Mesenchymal stem cell (in vitro differentiated cells and primary cell): ENCODE measurements at regions not wholly inside any gene's neighbourhood (a gene's known extent, or its start where the extent isn't known, plus 50 kb on each side); places are given as distances from the start of the nearest gene placed in this dataset.

Source experiments
- DNase-seq: peaks from one replicate; pipeline ENCODE4 v3.0.0-alpha.2; 2013
- H2AFZ ChIP-seq: one replicate; pipeline ENCODE4 v1.6.1; 2013; ENCODE audit warnings: low read depth, mild to moderate bottlenecking, control low read depth, inconsistent platforms, low read length, moderate library complexity
- H2AK5ac ChIP-seq: 2 replicates; pipeline ENCODE4 v1.6.1; 2013; ENCODE audit warnings: low read length, moderate library complexity, mild to moderate bottlenecking, inconsistent platforms; ENCODE audit not compliant: severe bottlenecking
- H2BK120ac ChIP-seq: one replicate; pipeline ENCODE4 v1.6.1; 2013; ENCODE audit warnings: low read depth, mild to moderate bottlenecking, inconsistent platforms, low read length, moderate library complexity
- H2BK12ac ChIP-seq, 2 experiments: one replicate each; pipeline ENCODE4 v1.6.1; 2013; ENCODE audit warnings: inconsistent platforms in 2 of 2, low read length in 2 of 2, mild to moderate bottlenecking in 2 of 2, moderate library complexity in 2 of 2, control low read depth in 1 of 2
- H2BK15ac ChIP-seq: one replicate; pipeline ENCODE4 v1.6.1; 2013; ENCODE audit warnings: mild to moderate bottlenecking, low read depth, inconsistent platforms; ENCODE audit not compliant: poor library complexity, severe bottlenecking
- H2BK5ac ChIP-seq: 2 replicates; pipeline ENCODE4 v1.6.1; 2013; ENCODE audit warnings: low read depth, mild to moderate bottlenecking, low read length, control low read depth, inconsistent platforms; ENCODE audit not compliant: poor library complexity, severe bottlenecking
- H3K14ac ChIP-seq, 2 experiments: one replicate each; pipeline ENCODE4 v1.6.1; 2013; ENCODE audit warnings: inconsistent platforms in 2 of 2, low read length in 2 of 2, control low read depth in 1 of 2, mild to moderate bottlenecking in 1 of 2, moderate library complexity in 1 of 2
- H3K18ac ChIP-seq, 2 experiments: one replicate each; pipeline ENCODE4 v1.6.1; 2013; ENCODE audit warnings: inconsistent platforms in 2 of 2, low read length in 2 of 2, control low read depth in 1 of 2, low read depth in 1 of 2, mild to moderate bottlenecking in 1 of 2
- H3K23ac ChIP-seq, 2 experiments: one replicate each; pipeline ENCODE4 v1.6.1; 2013; ENCODE audit warnings: inconsistent platforms in 2 of 2, low read length in 2 of 2, mild to moderate bottlenecking in 2 of 2, moderate library complexity in 2 of 2, control low read depth in 1 of 2
- H3K27ac ChIP-seq: 2 replicates; pipeline ENCODE4 v1.5.1; 2013; ENCODE audit warnings: mild to moderate bottlenecking, moderate library complexity, low read length, control low read depth, inconsistent platforms; ENCODE audit not compliant: poor library complexity, severe bottlenecking
- H3K27me3 ChIP-seq, 2 experiments: 2 replicates each; pipeline versions ENCODE4 v1.6.1 to v1.7.0; 2013; ENCODE audit warnings: low read length in 2 of 2, mild to moderate bottlenecking in 2 of 2, moderate library complexity in 2 of 2, control low read depth in 1 of 2, inconsistent platforms in 1 of 2; ENCODE audit not compliant: control insufficient read depth in 1 of 2, insufficient read depth in 1 of 2
- H3K36me3 ChIP-seq, 2 experiments: 2 replicates each; pipeline versions ENCODE4 v1.6.1 to v1.7.0; 2013; ENCODE audit warnings: low read length in 2 of 2, control low read depth in 1 of 2, inconsistent platforms in 1 of 2, low read depth in 1 of 2, mild to moderate bottlenecking in 1 of 2; ENCODE audit not compliant: insufficient read depth in 2 of 2, control insufficient read depth in 1 of 2
- H3K4ac ChIP-seq, 2 experiments: one replicate each; pipeline ENCODE4 v1.6.1; 2013; ENCODE audit warnings: inconsistent platforms in 2 of 2, low read length in 2 of 2, mild to moderate bottlenecking in 2 of 2, moderate library complexity in 2 of 2, control low read depth in 1 of 2, low read depth in 1 of 2
- H3K4me1 ChIP-seq: 2 replicates; pipeline ENCODE4 v1.6.1; 2013; ENCODE audit warnings: low read depth, low read length, control low read depth; ENCODE audit not compliant: control insufficient read depth, insufficient read depth
- H3K4me2 ChIP-seq: 2 replicates; pipeline ENCODE4 v1.6.1; 2013; ENCODE audit warnings: low read length, mild to moderate bottlenecking, inconsistent platforms; ENCODE audit not compliant: poor library complexity, severe bottlenecking
- H3K4me3 ChIP-seq, 2 experiments: 2 replicates each; pipeline versions ENCODE4 v1.5.1 to v1.7.0; 2013; ENCODE audit warnings: low read length in 2 of 2, mild to moderate bottlenecking in 2 of 2, control low read depth in 1 of 2, low read depth in 1 of 2; ENCODE audit not compliant: insufficient read depth in 1 of 2
- H3K79me1 ChIP-seq: replicated peaks from 2 replicates; pipeline ENCODE4 v1.6.1; 2013; ENCODE audit warnings: mild to moderate bottlenecking, control low read depth, low read length, inconsistent platforms; ENCODE audit not compliant: poor library complexity, severe bottlenecking
- H3K9ac ChIP-seq: 2 replicates; pipeline ENCODE4 v1.7.0; 2013; ENCODE audit warnings: mild to moderate bottlenecking, low read length, moderate library complexity
- H3K9me3 ChIP-seq: 2 replicates; pipeline ENCODE4 v1.7.0; 2013; ENCODE audit warnings: mild to moderate bottlenecking, low read length; ENCODE audit not compliant: control insufficient read depth
- H4K8ac ChIP-seq: one replicate; pipeline ENCODE4 v1.6.1; 2013; ENCODE audit warnings: inconsistent platforms, mild to moderate bottlenecking, low read length, moderate library complexity
- H4K91ac ChIP-seq: one replicate; pipeline ENCODE4 v1.6.1; 2013; ENCODE audit warnings: mild to moderate bottlenecking, low read length, inconsistent platforms
- WGBS: methylation state at CpG from one replicate; pipeline ENCODE4 v1.1.7; 2013; ENCODE audit warnings: mixed read lengths; 5-methylcytosine and 5-hydroxymethylcytosine counted together

DNA sequence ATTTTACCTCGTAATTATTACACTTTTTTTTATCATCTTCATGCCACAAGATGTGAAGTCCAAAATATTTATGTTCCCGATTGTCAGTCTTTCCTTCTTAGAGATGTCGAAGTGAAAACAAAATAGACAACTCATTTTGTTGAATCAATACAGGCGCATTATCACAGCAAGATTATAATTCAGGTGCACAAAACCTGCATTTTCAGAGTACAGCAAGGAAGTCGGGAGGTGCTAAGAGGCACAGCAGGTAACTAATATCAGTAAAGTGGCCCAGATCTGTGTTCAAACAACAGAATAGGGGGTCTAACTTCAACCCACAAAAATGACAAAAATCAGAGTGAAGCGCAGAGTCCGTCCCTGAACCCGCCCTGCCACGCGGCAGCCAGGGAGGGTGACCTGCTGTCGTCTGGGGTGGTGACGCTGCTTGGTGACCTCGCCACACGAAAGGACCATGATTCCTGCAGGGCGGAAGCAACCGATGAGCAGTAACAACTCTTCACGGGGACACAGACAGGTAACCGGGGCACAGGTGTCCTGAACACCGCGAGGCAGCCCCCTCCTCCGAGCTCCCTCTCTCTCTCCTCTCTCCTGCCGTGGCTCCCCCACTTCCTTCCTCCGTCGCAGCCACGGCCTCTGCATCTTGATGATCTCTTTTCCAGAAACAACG is 50.9 kb upstream of the SPACA7 start:
- Histone ChIP-seq H3K9me3 (no peaks in the 10 kb centered on the region), H3K4me1 (peaks cover 5% of the 10 kb centered on the region), H3K27me3 (no peaks in the 10 kb centered on the region), H2AFZ (no peak overlapping the region), H3K36me3 (no peaks in the 10 kb centered on the region), H3K14ac (no peak overlapping the region), H2BK5ac (no peak overlapping the region), H2AK5ac (no peak overlapping the region), H3K79me1 (no peaks in the 10 kb centered on the region), H3K27ac (no peak overlapping the region), H3K4me2 (no peak overlapping the region), H2BK15ac (no peak overlapping the region), H3K23ac (no peak overlapping the region), H3K4me3 (no peak overlapping the region), H3K4ac (no peak overlapping the region), H4K8ac (no peak overlapping the region), H3K18ac (no peak overlapping the region), H4K91ac (no peak overlapping the region), H2BK120ac (no peak overlapping the region), H3K9ac (no peak overlapping the region), H2BK12ac (no peak overlapping the region)
- WGBS: 79% methylated on average over 26 of the region's 26 CpGs
- DNase-seq: no peak

DNA sequence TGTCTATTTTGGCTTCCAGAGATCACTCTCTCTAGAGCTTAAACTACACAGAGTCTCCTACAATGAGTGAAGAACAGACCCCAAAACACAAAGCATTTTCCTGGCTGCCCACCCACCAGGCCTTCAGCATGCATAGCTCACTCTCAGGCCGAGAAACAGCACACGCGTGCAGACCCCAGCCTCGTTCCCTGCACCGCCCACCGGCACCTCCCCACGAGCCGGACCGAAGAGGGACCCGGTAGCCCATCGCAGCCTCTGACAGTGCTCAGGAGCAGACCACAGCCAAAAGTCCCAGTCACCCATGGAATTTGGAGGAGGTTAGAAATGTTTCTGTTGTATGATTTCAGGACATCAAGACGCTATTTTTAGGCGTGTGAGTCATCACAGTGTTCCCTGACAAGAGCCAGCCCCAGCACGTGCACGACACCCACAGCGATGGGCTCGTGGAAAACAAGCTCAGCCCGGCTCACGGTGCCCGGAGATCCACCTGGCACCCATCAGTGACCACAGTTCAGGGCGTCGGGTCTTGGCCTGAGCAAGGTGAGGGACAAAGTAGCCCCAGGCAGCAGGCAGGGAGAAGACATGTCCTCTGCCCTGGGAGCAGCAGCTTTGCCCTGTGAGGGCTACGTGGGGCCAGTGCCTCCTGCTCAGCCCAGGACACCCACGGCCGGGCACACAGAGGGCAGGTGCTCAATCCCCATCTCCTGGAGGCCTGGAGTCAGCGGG is 50.1 kb upstream of the SPACA7 start:
- H3K9ac ChIP-seq: no peak overlapping the region
- H2AK5ac ChIP-seq: no peak overlapping the region
- no peaks in the 10 kb centered on the region for H3K36me3 ChIP-seq
- no peak for DNase-seq
- H2BK5ac ChIP-seq: no peak overlapping the region
- H2BK120ac ChIP-seq: no peak overlapping the region
- peaks cover 6% of the 10 kb centered on the region for H3K4me1 ChIP-seq
- H3K9me3 ChIP-seq: no peaks in the 10 kb centered on the region
- H3K14ac ChIP-seq: no peak overlapping the region
- 75% methylated on average over 26 of the region's 26 CpGs for WGBS
- H3K27me3 ChIP-seq: peaks cover 3 to 7% of the 10 kb centered on the region in 2 experiments
- peak overlapping the region in 1 of 2 experiments; percentile 2 for H3K4me3 ChIP-seq
- no peak overlapping the region for H3K4me2 ChIP-seq
- H3K79me1 ChIP-seq: no peaks in the 10 kb centered on the region
- H4K8ac ChIP-seq: no peak overlapping the region
- no peak overlapping the region for H2AFZ ChIP-seq
- H2BK15ac ChIP-seq: no peak overlapping the region
- H3K23ac ChIP-seq: no peak overlapping the region
- no peak overlapping the region for H2BK12ac ChIP-seq
- H3K18ac ChIP-seq: no peak overlapping the region
- H4K91ac ChIP-seq: no peak overlapping the region
- no peak overlapping the region for H3K27ac ChIP-seq
- H3K4ac ChIP-seq: no peak overlapping the region
